ENCODE measurements at regions not wholly inside any gene's neighbourhood (a gene's known extent, or its start where the extent isn't known, plus 50 kb on each side); places are given as distances from the start of the nearest gene placed in this dataset.

GRCh38 chr5:105544300-105544699, 1981.7 kb upstream of the NUDT12 start:
- H3K4me3 ChIP-seq (ENCODE audit: low read length): no peak overlapping the region
- no peak overlapping the region for H2AFZ ChIP-seq (ENCODE audit: low read depth, low read length)
- H3K36me3 ChIP-seq (ENCODE audit: insufficient read depth, low read length): no peaks in the 10 kb centered on the region

GRCh38 chr5:105536675-105537074, 1974.1 kb upstream of the NUDT12 start:
- Histone ChIP-seq H3K4me1 (ENCODE audit: insufficient read depth, low read length) (no peaks in the 10 kb centered on the region), H2AFZ (ENCODE audit: low read depth, low read length) (no peak overlapping the region), H3K36me3 (ENCODE audit: insufficient read depth, low read length) (no peaks in the 10 kb centered on the region), H3K9me3 (ENCODE audit: low read length) (no peaks in the 10 kb centered on the region), H3K27me3 (ENCODE audit: insufficient read depth, low read length) (no peaks in the 10 kb centered on the region), H3K4me3 (ENCODE audit: low read length) (no peak overlapping the region)

More at GRCh38 chr5:105544300-105544699, 1981.7 kb upstream of the NUDT12 start:
- H3K27me3 ChIP-seq (ENCODE audit: insufficient read depth, low read length): no peaks in the 10 kb centered on the region
- H3K9me3 ChIP-seq (ENCODE audit: low read length): no peaks in the 10 kb centered on the region
- H3K4me1 ChIP-seq (ENCODE audit: insufficient read depth, low read length): no peaks in the 10 kb centered on the region

- Histone ChIP-seq H3K4me3 (ENCODE audit: low read length) (no peak overlapping the region), H3K36me3 (ENCODE audit: insufficient read depth, low read length) (no peaks in the 10 kb centered on the region), H3K9me3 (ENCODE audit: low read length) (no peaks in the 10 kb centered on the region), H3K4me1 (ENCODE audit: insufficient read depth, low read length) (no peaks in the 10 kb centered on the region), H3K27me3 (ENCODE audit: insufficient read depth, low read length) (no peaks in the 10 kb centered on the region), H2AFZ (ENCODE audit: low read depth, low read length) (no peak overlapping the region)
Observed at GRCh38 chr5:105530716-105531261, 1968.2 kb upstream of the NUDT12 start.

GRCh38 chr5:105529851-105530250, 1967.3 kb upstream of the NUDT12 start:
- Histone ChIP-seq H2AFZ (ENCODE audit: low read depth, low read length) (no peak overlapping the region), H3K9me3 (ENCODE audit: low read length) (no peaks in the 10 kb centered on the region), H3K4me3 (ENCODE audit: low read length) (no peak overlapping the region), H3K4me1 (ENCODE audit: insufficient read depth, low read length) (no peaks in the 10 kb centered on the region), H3K27me3 (ENCODE audit: insufficient read depth, low read length) (no peaks in the 10 kb centered on the region), H3K36me3 (ENCODE audit: insufficient read depth, low read length) (no peaks in the 10 kb centered on the region)

- no peaks in the 10 kb centered on the region for H3K27me3 ChIP-seq (ENCODE audit: insufficient read depth, low read length)
- H3K4me3 ChIP-seq (ENCODE audit: low read length): no peak overlapping the region
Observed at GRCh38 chr5:105508519-105508918, 1945.9 kb upstream of the NUDT12 start.

GRCh38 chr5:105506692-105507277, 1944.2 kb upstream of the NUDT12 start:
- peaks cover 9% of the 10 kb centered on the region for H3K4me1 ChIP-seq (ENCODE audit: insufficient read depth, low read length)
- no peaks in the 10 kb centered on the region for H3K9me3 ChIP-seq (ENCODE audit: low read length)
- no peak overlapping the region for H3K4me3 ChIP-seq (ENCODE audit: low read length)
- H3K36me3 ChIP-seq (ENCODE audit: insufficient read depth, low read length): no peaks in the 10 kb centered on the region
- H2AFZ ChIP-seq (ENCODE audit: low read depth, low read length): no peak overlapping the region
- H3K27me3 ChIP-seq (ENCODE audit: insufficient read depth, low read length): no peaks in the 10 kb centered on the region

More at GRCh38 chr5:105508519-105508918, 1945.9 kb upstream of the NUDT12 start:
- Histone ChIP-seq H3K4me1 (ENCODE audit: insufficient read depth, low read length) (peaks cover 9% of the 10 kb centered on the region), H2AFZ (ENCODE audit: low read depth, low read length) (peak overlapping the region; percentile 55), H3K9me3 (ENCODE audit: low read length) (no peaks in the 10 kb centered on the region), H3K36me3 (ENCODE audit: insufficient read depth, low read length) (no peaks in the 10 kb centered on the region)

- Histone ChIP-seq H2AFZ (ENCODE audit: low read depth, low read length) (no peak overlapping the region), H3K9me3 (ENCODE audit: low read length) (no peaks in the 10 kb centered on the region), H3K4me1 (ENCODE audit: insufficient read depth, low read length) (peaks cover 4% of the 10 kb centered on the region), H3K36me3 (ENCODE audit: insufficient read depth, low read length) (no peaks in the 10 kb centered on the region), H3K4me3 (ENCODE audit: low read length) (no peak overlapping the region), H3K27me3 (ENCODE audit: insufficient read depth, low read length) (no peaks in the 10 kb centered on the region)
Observed at GRCh38 chr5:105503950-105504349, 1941.4 kb upstream of the NUDT12 start.

GRCh38 chr5:105501315-105501714, 1938.7 kb upstream of the NUDT12 start:
- H3K4me1 ChIP-seq (ENCODE audit: insufficient read depth, low read length): no peaks in the 10 kb centered on the region
- H3K9me3 ChIP-seq (ENCODE audit: low read length): no peaks in the 10 kb centered on the region
- no peak overlapping the region for H3K4me3 ChIP-seq (ENCODE audit: low read length)
- H2AFZ ChIP-seq (ENCODE audit: low read depth, low read length): no peak overlapping the region
- H3K27me3 ChIP-seq (ENCODE audit: insufficient read depth, low read length): no peaks in the 10 kb centered on the region
- H3K36me3 ChIP-seq (ENCODE audit: insufficient read depth, low read length): no peaks in the 10 kb centered on the region

GRCh38 chr5:105475401-105475800, 1912.8 kb upstream of the NUDT12 start:
- H3K4me3 ChIP-seq (ENCODE audit: low read length): no peak overlapping the region
- H3K9me3 ChIP-seq (ENCODE audit: low read length): peaks cover 2% of the 10 kb centered on the region
- H3K36me3 ChIP-seq (ENCODE audit: insufficient read depth, low read length): no peaks in the 10 kb centered on the region
- H3K27me3 ChIP-seq (ENCODE audit: insufficient read depth, low read length): no peaks in the 10 kb centered on the region
- peak overlapping the region; percentile 31 for H2AFZ ChIP-seq (ENCODE audit: low read depth, low read length)
- no peaks in the 10 kb centered on the region for H3K4me1 ChIP-seq (ENCODE audit: insufficient read depth, low read length)

- H3K9me3 ChIP-seq (ENCODE audit: low read length): peaks cover 6% of the 10 kb centered on the region
- no peaks in the 10 kb centered on the region for H3K4me1 ChIP-seq (ENCODE audit: insufficient read depth, low read length)
- H3K36me3 ChIP-seq (ENCODE audit: insufficient read depth, low read length): no peaks in the 10 kb centered on the region
- H2AFZ ChIP-seq (ENCODE audit: low read depth, low read length): no peak overlapping the region
- H3K27me3 ChIP-seq (ENCODE audit: insufficient read depth, low read length): no peaks in the 10 kb centered on the region
- no peak overlapping the region for H3K4me3 ChIP-seq (ENCODE audit: low read length)
Observed at GRCh38 chr5:105462377-105462776, 1899.8 kb upstream of the NUDT12 start.

GRCh38 chr5:105460721-105461120, 1898.1 kb upstream of the NUDT12 start:
- Histone ChIP-seq H3K36me3 (ENCODE audit: insufficient read depth, low read length) (no peaks in the 10 kb centered on the region), H2AFZ (ENCODE audit: low read depth, low read length) (no peak overlapping the region), H3K27me3 (ENCODE audit: insufficient read depth, low read length) (no peaks in the 10 kb centered on the region), H3K4me1 (ENCODE audit: insufficient read depth, low read length) (no peaks in the 10 kb centered on the region), H3K4me3 (ENCODE audit: low read length) (no peak overlapping the region), H3K9me3 (ENCODE audit: low read length) (peaks cover 6% of the 10 kb centered on the region)

- Histone ChIP-seq H3K9me3 (ENCODE audit: low read length) (no peaks in the 10 kb centered on the region), H3K4me1 (ENCODE audit: insufficient read depth, low read length) (no peaks in the 10 kb centered on the region), H3K27me3 (ENCODE audit: insufficient read depth, low read length) (no peaks in the 10 kb centered on the region), H2AFZ (ENCODE audit: low read depth, low read length) (no peak overlapping the region), H3K36me3 (ENCODE audit: insufficient read depth, low read length) (no peaks in the 10 kb centered on the region), H3K4me3 (ENCODE audit: low read length) (no peak overlapping the region)
Observed at GRCh38 chr5:105453216-105453807, 1890.7 kb upstream of the NUDT12 start.

- no peak overlapping the region for H3K4me3 ChIP-seq (ENCODE audit: low read length)
- H3K4me1 ChIP-seq (ENCODE audit: insufficient read depth, low read length): no peaks in the 10 kb centered on the region
- H3K27me3 ChIP-seq (ENCODE audit: insufficient read depth, low read length): no peaks in the 10 kb centered on the region
- H3K36me3 ChIP-seq (ENCODE audit: insufficient read depth, low read length): no peaks in the 10 kb centered on the region
- no peaks in the 10 kb centered on the region for H3K9me3 ChIP-seq (ENCODE audit: low read length)
- no peak overlapping the region for H2AFZ ChIP-seq (ENCODE audit: low read depth, low read length)
Observed at GRCh38 chr5:105448271-105448670, 1885.7 kb upstream of the NUDT12 start.

All from neuron (in vitro differentiated cells).